GM12874 (cell line): ENCODE measurements at regions not wholly inside any gene's neighbourhood (a gene's known extent, or its start where the extent isn't known, plus 50 kb on each side); places are given as distances from the start of the nearest gene placed in this dataset.

Source experiments
- TF ChIP-seq, protein P1 (sequence below): IDR thresholded peaks from 2 replicates; pipeline ENCODE4 v1.5.1; 2011; ENCODE audit warnings: low read depth, mild to moderate bottlenecking, control low read depth, low read length, moderate library complexity; ENCODE audit not compliant: insufficient read depth

DNA sequence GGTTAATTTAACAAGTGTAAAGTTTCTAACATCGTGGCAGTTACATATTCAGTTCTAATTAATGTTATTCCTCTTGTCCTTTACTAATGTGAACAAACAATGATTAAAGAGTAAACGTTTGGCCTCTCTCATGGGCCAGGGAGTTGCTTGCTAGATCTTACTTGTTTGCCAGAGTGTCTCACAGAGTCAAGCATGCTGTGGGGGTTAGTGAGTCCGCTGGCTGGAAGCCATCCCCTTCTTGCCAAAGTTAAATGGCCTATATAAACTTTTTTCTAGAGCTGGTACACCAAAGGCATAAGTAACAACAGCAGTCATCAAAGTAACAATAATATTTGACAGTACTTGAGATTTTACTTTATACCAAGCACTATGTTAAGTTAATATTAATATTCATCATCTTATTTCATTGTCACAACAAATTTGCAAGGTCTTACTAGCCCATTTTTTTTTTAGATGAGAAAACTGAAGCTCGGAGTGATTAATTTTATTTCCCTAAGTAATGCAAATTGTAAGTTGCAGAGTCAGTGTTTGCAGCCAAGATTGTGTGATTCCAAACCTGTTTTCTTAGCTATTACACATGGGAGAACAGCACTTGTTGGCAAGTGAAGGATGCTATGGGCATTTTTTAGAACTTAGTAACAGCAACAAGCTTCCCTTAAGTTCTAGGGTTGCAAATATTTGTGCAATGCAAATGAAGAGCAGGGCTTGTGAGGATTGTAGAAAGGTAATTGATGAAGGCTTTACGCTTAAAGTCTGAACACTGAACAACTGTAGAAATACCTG, 224.5 kb downstream of the RFPL4B start:
- TF ChIP-seq, protein P1, sequence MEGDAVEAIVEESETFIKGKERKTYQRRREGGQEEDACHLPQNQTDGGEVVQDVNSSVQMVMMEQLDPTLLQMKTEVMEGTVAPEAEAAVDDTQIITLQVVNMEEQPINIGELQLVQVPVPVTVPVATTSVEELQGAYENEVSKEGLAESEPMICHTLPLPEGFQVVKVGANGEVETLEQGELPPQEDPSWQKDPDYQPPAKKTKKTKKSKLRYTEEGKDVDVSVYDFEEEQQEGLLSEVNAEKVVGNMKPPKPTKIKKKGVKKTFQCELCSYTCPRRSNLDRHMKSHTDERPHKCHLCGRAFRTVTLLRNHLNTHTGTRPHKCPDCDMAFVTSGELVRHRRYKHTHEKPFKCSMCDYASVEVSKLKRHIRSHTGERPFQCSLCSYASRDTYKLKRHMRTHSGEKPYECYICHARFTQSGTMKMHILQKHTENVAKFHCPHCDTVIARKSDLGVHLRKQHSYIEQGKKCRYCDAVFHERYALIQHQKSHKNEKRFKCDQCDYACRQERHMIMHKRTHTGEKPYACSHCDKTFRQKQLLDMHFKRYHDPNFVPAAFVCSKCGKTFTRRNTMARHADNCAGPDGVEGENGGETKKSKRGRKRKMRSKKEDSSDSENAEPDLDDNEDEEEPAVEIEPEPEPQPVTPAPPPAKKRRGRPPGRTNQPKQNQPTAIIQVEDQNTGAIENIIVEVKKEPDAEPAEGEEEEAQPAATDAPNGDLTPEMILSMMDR: no peak

DNA sequence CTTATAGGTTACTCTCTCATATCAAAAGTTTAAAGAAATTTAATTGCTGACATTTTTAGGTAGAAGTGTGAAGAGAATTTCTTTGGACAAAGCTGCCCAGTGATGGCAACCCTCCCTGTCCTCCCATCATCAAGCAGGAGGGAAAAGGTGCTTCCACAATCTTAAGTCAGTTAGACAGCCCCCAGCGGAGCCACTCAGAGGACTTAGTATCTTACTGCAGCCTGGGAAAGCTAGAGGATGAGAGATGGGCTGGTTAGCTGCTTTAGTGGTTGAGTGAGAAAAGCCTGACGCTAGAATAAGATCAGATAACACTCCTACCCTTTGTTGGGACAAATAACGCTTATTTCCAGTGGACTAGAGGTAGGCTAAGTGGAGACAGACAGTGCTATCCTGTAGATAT, 227.1 kb downstream of the RFPL4B start:
- TF ChIP-seq, protein P1: no peak

DNA sequence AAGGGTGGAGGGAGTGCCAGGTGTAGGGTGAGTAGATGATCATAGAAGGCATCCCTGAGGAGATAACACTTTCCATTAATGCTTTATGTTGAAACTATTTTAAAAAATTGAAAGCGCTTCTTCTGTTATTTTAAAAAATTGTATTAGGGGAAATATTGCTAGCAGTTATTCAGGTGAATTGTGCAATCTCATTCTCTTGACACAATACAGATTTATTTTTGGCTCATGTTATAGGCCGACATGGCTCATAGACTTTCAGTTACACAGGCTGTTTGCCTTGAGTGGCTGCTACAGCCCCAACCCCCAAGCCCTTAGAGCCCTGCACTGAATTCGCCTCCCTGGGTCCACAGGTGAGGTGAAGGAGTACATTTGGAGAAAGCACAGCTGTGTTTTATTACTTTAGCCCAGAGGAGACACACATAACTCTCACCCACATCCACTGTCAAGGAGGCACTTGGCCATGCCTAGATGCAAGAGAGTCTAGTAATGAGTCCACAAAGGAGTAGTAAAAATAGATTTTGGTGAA, 228.2 kb downstream of the RFPL4B start:
- TF ChIP-seq, protein P1: no peak

DNA sequence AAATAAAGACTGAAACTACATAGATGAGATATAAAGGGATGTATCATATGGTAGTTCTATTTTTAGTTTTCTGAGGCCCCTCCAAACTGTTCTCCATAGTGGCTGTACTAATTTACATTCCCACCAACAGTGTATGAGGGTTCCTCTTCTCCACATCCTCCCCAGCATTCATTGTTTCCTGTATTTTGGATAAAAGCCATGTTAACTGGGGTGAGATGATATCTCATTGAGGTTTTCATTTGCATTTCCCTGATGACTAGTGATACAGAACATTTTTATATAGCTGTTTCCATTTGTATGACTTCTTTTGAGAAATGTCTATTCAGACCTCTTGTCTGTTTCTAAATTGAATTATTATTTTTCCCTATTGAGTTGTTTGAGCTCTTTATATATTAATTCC, 229.3 kb downstream of the RFPL4B start:
- TF ChIP-seq, protein P1: no peak

DNA sequence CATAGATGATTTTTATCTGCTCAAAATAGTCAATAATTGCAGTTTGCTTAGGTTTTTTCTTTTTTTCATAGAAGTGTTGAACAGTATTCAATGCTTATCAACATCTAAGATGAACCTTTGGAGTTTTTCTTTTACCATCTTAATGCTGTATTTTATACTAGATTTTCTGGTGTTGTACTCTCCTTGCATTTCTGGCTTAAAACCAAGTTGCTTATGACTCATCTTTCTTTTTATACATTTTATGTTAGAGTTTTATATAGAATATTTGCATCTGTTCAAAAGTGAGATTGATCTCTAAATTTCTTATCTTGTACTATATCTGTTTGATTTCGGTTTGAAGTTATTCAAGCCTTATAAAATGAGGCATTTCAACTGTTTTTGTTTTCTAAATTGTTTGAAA, 232.5 kb downstream of the RFPL4B start:
- TF ChIP-seq, protein P1: no peak

DNA sequence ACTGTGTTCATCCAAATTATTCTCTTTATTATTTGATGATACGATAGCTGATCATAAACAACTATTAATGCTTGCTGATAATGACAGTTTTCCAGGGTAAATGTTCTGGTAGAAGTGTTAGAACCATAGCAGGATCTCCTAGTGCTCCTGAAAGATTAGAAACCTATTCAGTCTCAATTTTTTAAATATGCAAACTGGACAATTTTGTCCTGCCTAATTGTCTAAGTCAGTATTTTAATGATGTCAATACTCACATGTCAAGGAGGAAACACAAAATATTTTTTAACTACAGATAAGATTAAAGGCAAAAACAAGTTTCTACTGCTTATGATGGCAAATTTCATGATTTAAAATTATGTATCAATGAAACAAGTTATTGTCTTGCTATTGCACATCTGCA, 233.9 kb downstream of the RFPL4B start:
- TF ChIP-seq, protein P1: no peak

DNA sequence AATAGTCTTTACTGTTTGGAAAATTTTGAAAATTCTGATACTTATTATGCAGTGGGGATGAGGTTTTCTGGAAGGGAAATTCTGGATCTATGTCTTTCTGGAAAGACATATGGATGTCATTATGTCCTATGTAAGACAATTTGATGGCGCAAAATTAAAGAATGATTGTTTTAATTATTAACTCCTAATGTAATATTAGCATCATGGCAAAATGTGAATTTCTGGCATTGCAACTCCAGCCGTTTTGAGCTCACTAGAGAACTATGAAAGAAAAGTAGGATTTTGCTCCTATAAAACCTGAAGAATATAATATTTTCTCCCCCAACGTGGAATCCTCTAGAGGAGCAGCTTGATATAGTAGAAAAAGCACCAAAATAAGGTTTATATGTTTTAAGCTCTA, 243.2 kb downstream of the RFPL4B start:
- TF ChIP-seq, protein P1: no peak
